ENCODE measurements at regions not wholly inside any gene's neighbourhood (a gene's known extent, or its start where the extent isn't known, plus 50 kb on each side); places are given as distances from the start of the nearest gene placed in this dataset.

DNA sequence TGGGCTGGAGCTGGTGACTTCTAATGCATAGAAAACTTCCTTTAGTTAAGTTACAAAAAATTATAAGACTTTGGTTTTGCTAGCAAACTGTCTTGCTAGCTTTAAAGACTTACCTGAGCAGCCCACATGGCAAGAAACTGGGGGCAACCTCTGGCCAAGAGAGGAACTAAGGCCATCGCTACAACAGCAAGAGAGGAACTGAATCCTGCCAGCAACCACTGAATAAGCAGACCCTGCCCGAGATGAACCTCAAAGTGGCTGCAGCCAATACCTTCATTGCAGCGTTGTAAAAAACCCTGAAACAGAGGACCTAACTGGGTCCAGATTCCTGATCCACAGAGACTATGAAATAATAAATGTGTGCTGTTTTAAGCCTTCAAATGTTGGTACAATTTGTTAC lies 54.6 kb upstream of the STARD3NL start:
- TF ChIP-seq POLR2AphosphoS5 (IDR thresholded peaks at IDR 0.05), result no peak
- TF ChIP-seq POLR2A (IDR thresholded peaks at IDR 0.05), result no peak
- TF ChIP-seq, protein P1, sequence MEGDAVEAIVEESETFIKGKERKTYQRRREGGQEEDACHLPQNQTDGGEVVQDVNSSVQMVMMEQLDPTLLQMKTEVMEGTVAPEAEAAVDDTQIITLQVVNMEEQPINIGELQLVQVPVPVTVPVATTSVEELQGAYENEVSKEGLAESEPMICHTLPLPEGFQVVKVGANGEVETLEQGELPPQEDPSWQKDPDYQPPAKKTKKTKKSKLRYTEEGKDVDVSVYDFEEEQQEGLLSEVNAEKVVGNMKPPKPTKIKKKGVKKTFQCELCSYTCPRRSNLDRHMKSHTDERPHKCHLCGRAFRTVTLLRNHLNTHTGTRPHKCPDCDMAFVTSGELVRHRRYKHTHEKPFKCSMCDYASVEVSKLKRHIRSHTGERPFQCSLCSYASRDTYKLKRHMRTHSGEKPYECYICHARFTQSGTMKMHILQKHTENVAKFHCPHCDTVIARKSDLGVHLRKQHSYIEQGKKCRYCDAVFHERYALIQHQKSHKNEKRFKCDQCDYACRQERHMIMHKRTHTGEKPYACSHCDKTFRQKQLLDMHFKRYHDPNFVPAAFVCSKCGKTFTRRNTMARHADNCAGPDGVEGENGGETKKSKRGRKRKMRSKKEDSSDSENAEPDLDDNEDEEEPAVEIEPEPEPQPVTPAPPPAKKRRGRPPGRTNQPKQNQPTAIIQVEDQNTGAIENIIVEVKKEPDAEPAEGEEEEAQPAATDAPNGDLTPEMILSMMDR (IDR thresholded peaks at IDR 0.05), result no peak
- TF ChIP-seq EP300 (IDR thresholded peaks at IDR 0.05), result no peak

All from stomach (tissue), 4 donors.